Neuronal stem cell (in vitro differentiated cells): ENCODE measurements at regions not wholly inside any gene's neighbourhood (a gene's known extent, or its start where the extent isn't known, plus 50 kb on each side); places are given as distances from the start of the nearest gene placed in this dataset.

ENCODE experiments used
- DNase-seq: peaks from one replicate; pipeline ENCODE4 v3.0.0-alpha.2; 2013; ENCODE audit warnings: low spot score
- H2AFZ ChIP-seq: one replicate; pipeline ENCODE4 v1.6.1; 2013; ENCODE audit warnings: mild to moderate bottlenecking, low read length, inconsistent platforms
- H2AK5ac ChIP-seq: 2 replicates; pipeline ENCODE4 v1.6.1; 2013; ENCODE audit warnings: low read depth, mild to moderate bottlenecking, inconsistent platforms, low read length, moderate library complexity, mixed read lengths
- H2BK120ac ChIP-seq: 2 replicates; pipeline ENCODE4 v1.6.1; 2013; ENCODE audit warnings: low read depth, mild to moderate bottlenecking, inconsistent platforms, low read length, moderate library complexity, mixed read lengths
- H2BK12ac ChIP-seq: one replicate; pipeline ENCODE4 v1.6.1; 2013; ENCODE audit warnings: low read length, inconsistent platforms
- H2BK15ac ChIP-seq: 2 replicates; pipeline ENCODE4 v1.6.1; 2013; ENCODE audit warnings: mild to moderate bottlenecking, low read length, inconsistent platforms, mixed read lengths
- H2BK5ac ChIP-seq: one replicate; pipeline ENCODE4 v1.6.1; 2013; ENCODE audit warnings: inconsistent platforms, mild to moderate bottlenecking, low read length, moderate library complexity
- H3K14ac ChIP-seq: one replicate; pipeline ENCODE4 v1.6.1; 2013; ENCODE audit warnings: low read length, inconsistent platforms
- H3K18ac ChIP-seq: 2 replicates; pipeline ENCODE4 v1.6.1; 2013; ENCODE audit warnings: low read length, inconsistent platforms
- H3K23ac ChIP-seq: 2 replicates; pipeline ENCODE4 v1.6.1; 2013; ENCODE audit warnings: low read depth, mild to moderate bottlenecking, mixed read lengths, low read length, inconsistent platforms; ENCODE audit not compliant: poor library complexity
- H3K27ac ChIP-seq: replicated peaks from 3 replicates; pipeline ENCODE4 v1.5.1; 2013; ENCODE audit warnings: low read length, inconsistent platforms
- H3K27me3 ChIP-seq, 3 experiments: 2 replicates each; pipeline ENCODE4 v1.6.1; 2013; ENCODE audit warnings: low read length in 3 of 3, mild to moderate bottlenecking in 2 of 3, inconsistent platforms in 1 of 3, low read depth in 1 of 3, mixed read lengths in 1 of 3, moderate library complexity in 1 of 3; ENCODE audit not compliant: control insufficient read depth in 3 of 3, insufficient read depth in 3 of 3
- H3K36me3 ChIP-seq, 2 donors: replicated peaks in 1 of 2; 2 replicates each; pipeline ENCODE4 v1.6.1; 2013; ENCODE audit warnings: low read length in 2 of 2; ENCODE audit not compliant: control insufficient read depth in 2 of 2, insufficient read depth in 2 of 2
- H3K4ac ChIP-seq: 2 replicates; pipeline ENCODE4 v1.6.1; 2013; ENCODE audit warnings: inconsistent platforms, mild to moderate bottlenecking, low read length, moderate library complexity
- H3K4me1 ChIP-seq, 2 donors: 1 replicate in 1 of 2; 2 replicates in 1 of 2; pipeline ENCODE4 v1.6.1; 2013; ENCODE audit warnings: low read length in 2 of 2, low read depth in 1 of 2; ENCODE audit not compliant: control insufficient read depth in 2 of 2, insufficient read depth in 1 of 2
- H3K4me2 ChIP-seq: one replicate; pipeline ENCODE4 v1.6.1; 2013; ENCODE audit warnings: mild to moderate bottlenecking, low read length, inconsistent platforms; ENCODE audit not compliant: insufficient read depth, poor library complexity, severe bottlenecking
- H3K4me3 ChIP-seq, 2 donors: 2 replicates each; pipeline ENCODE4 v1.5.1; 2013; ENCODE audit warnings: low read length in 2 of 2, mild to moderate bottlenecking in 2 of 2, inconsistent platforms in 1 of 2, moderate library complexity in 1 of 2
- H3K79me1 ChIP-seq: one replicate; pipeline ENCODE4 v1.6.1; 2013; ENCODE audit warnings: low read depth, mild to moderate bottlenecking, inconsistent platforms, low read length, moderate library complexity
- H3K9ac ChIP-seq: one replicate; pipeline ENCODE4 v1.6.1; 2013; ENCODE audit warnings: mild to moderate bottlenecking, low read depth, low read length, inconsistent platforms; ENCODE audit not compliant: poor library complexity
- H3K9me3 ChIP-seq, 2 donors: replicated peaks in 1 of 2; 2 replicates each; pipeline versions ENCODE3 to v1.6.1; 2013; ENCODE audit warnings: low read length in 2 of 2, mild to moderate bottlenecking in 2 of 2, inconsistent platforms in 1 of 2, low read depth in 1 of 2, mixed read lengths in 1 of 2, moderate library complexity in 1 of 2; ENCODE audit not compliant: control insufficient read depth in 2 of 2, insufficient read depth in 1 of 2
- H4K8ac ChIP-seq: one replicate; pipeline ENCODE4 v1.6.1; 2013; ENCODE audit warnings: low read depth, mild to moderate bottlenecking, inconsistent platforms, low read length, moderate library complexity
- H4K91ac ChIP-seq: one replicate; pipeline ENCODE4 v1.6.1; 2013; ENCODE audit warnings: low read length, low read depth, mild to moderate bottlenecking, inconsistent platforms; ENCODE audit not compliant: poor library complexity
- WGBS, 2 donors: extraction: QIAGEN DNeasy Blood & Tissue Kit; methylation state at CpG; one replicate each; pipeline ENCODE4 v1.1.7; 2013; ENCODE audit warnings: missing lambda C conversion rate in 2 of 2, mixed read lengths in 1 of 2; ENCODE audit not compliant: insufficient read length in 2 of 2, insufficient replicate concordance in 1 of 2; ENCODE audit errors: extremely low coverage in 2 of 2; 5-methylcytosine and 5-hydroxymethylcytosine counted together

DNA sequence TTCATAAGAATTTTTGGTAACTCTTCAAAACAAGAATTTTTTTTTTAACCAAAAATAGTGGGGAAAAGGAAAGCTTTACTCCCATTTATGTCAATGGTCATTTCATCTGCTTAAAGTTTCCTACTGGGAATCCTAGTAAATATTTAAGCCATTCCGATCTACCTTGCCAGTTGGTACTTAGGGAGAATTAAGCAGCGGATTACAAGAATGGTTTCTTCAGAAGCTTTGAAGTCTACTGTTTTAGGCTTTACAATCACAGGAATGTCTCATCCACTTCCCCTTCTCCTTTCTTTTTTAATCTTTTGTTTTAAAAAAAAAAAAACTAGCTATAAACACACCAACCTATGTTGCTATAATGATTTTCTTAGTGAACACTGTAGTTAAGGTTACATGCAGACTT is 341.4 kb upstream of the ATP11B start:
- peak overlapping the region; percentile 77 for H2AFZ ChIP-seq
- no peaks in the 10 kb centered on the region for H3K27me3 ChIP-seq
- H3K4me3 ChIP-seq = no peak overlapping the region
- H3K4me2 ChIP-seq = no peak overlapping the region
- H3K23ac ChIP-seq = no peak overlapping the region
- no peak overlapping the region for H2AK5ac ChIP-seq
- H2BK5ac ChIP-seq = no peak overlapping the region
- H3K4me1 ChIP-seq = peaks cover 0 to 10% of the 10 kb centered on the region in 2 donors
- no peaks in the 10 kb centered on the region for H3K79me1 ChIP-seq
- DNase-seq = peak; percentile 15
- no peak overlapping the region for H3K9ac ChIP-seq
- no peak overlapping the region for H3K18ac ChIP-seq
- no peak overlapping the region for H4K8ac ChIP-seq
- H3K27ac ChIP-seq = no peak overlapping the region
- H2BK120ac ChIP-seq = no peak overlapping the region
- no peak overlapping the region for H3K14ac ChIP-seq
- no peak overlapping the region for H3K4ac ChIP-seq
- no CpG with 5 or more reads among the region's 2 CpGs for WGBS, 2 donors
- H2BK15ac ChIP-seq = no peak overlapping the region
- peaks cover 0 to 2% of the 10 kb centered on the region in 2 donors for H3K36me3 ChIP-seq
- no peak overlapping the region for H4K91ac ChIP-seq
- peaks cover 4 to 9% of the 10 kb centered on the region in 2 donors for H3K9me3 ChIP-seq
- no peak overlapping the region for H2BK12ac ChIP-seq

- Histone ChIP-seq H2BK15ac (no peak overlapping the region), H4K8ac (no peak overlapping the region), H3K23ac (no peak overlapping the region), H2BK120ac (no peak overlapping the region), H3K4ac (no peak overlapping the region), H3K27me3 (no peaks in the 10 kb centered on the region), H3K4me3 (no peak overlapping the region), H3K27ac (no peak overlapping the region), H3K9me3 (peaks cover 4 to 11% of the 10 kb centered on the region in 2 donors), H2AFZ (no peak overlapping the region), H4K91ac (no peak overlapping the region), H2AK5ac (no peak overlapping the region), H3K79me1 (no peaks in the 10 kb centered on the region), H3K18ac (no peak overlapping the region), H2BK12ac (no peak overlapping the region), H3K9ac (no peak overlapping the region), H3K14ac (no peak overlapping the region), H3K4me1 (peaks cover 0 to 9% of the 10 kb centered on the region in 2 donors), H2BK5ac (no peak overlapping the region), H3K36me3 (peaks cover 0 to 2% of the 10 kb centered on the region in 2 donors), H3K4me2 (no peak overlapping the region)
- WGBS, 2 donors = no CpG with 5 or more reads among the region's 3 CpGs
- no peak for DNase-seq
These were observed 338.3 kb upstream of the ATP11B start for GRCh38 chr3:182455011-182455410.

DNA sequence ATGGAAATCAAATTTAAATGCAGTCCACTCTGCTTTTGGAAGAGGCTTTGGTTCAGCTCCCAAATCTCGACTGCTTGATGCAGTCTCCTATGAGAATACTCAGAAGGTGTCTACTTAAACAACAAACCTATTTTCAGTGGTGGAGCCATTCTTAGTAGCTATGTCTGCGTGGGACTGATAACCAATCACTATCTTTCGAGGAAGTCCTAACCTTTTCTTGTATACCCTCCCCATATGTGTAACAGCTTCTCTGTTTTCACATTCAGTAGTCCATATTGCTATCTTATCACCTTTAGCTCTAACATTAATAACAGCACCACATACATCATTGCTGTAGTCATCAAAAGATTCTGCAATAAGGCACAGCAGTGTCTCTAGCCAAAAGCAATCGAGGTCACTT is 333.0 kb upstream of the ATP11B start:
- H4K91ac ChIP-seq = no peak overlapping the region
- no peak overlapping the region for H2BK15ac ChIP-seq
- H2AFZ ChIP-seq = peak overlapping the region; percentile 19
- H3K4ac ChIP-seq = no peak overlapping the region
- H3K4me2 ChIP-seq = no peak overlapping the region
- H4K8ac ChIP-seq = no peak overlapping the region
- no CpG with 5 or more reads among the region's 4 CpGs for WGBS, 2 donors
- H3K27ac ChIP-seq = no peak overlapping the region
- no peaks in the 10 kb centered on the region for H3K79me1 ChIP-seq
- H2BK12ac ChIP-seq = no peak overlapping the region
- no peak overlapping the region for H3K9ac ChIP-seq
- peaks cover 2 to 16% of the 10 kb centered on the region in 2 donors for H3K9me3 ChIP-seq
- H3K23ac ChIP-seq = no peak overlapping the region
- H2BK120ac ChIP-seq = no peak overlapping the region
- DNase-seq = no peak
- H3K27me3 ChIP-seq = no peaks in the 10 kb centered on the region
- H3K4me1 ChIP-seq = peaks cover 2 to 7% of the 10 kb centered on the region in 2 donors
- H3K4me3 ChIP-seq = no peak overlapping the region
- no peak overlapping the region for H2AK5ac ChIP-seq
- no peaks in the 10 kb centered on the region for H3K36me3 ChIP-seq
- no peak overlapping the region for H3K18ac ChIP-seq
- H2BK5ac ChIP-seq = no peak overlapping the region
- H3K14ac ChIP-seq = no peak overlapping the region

GRCh38 chr3:182462152-182462551 is 331.2 kb upstream of the ATP11B start:
- H3K27ac ChIP-seq = no peak overlapping the region
- H2BK12ac ChIP-seq = no peak overlapping the region
- H2AK5ac ChIP-seq = no peak overlapping the region
- H2BK120ac ChIP-seq = no peak overlapping the region
- no peak overlapping the region for H3K14ac ChIP-seq
- no peak overlapping the region for H3K4me3 ChIP-seq
- no peak overlapping the region for H2AFZ ChIP-seq
- no peak overlapping the region for H3K9ac ChIP-seq
- no peak overlapping the region for H2BK5ac ChIP-seq
- no peak overlapping the region for H4K8ac ChIP-seq
- peaks cover 4 to 9% of the 10 kb centered on the region in 2 donors for H3K4me1 ChIP-seq
- H4K91ac ChIP-seq = no peak overlapping the region
- no peak overlapping the region for H3K4ac ChIP-seq
- no peaks in the 10 kb centered on the region for H3K79me1 ChIP-seq
- H3K9me3 ChIP-seq = peaks cover 2 to 16% of the 10 kb centered on the region in 2 donors
- DNase-seq = no peak
- H3K36me3 ChIP-seq = no peaks in the 10 kb centered on the region
- no peak overlapping the region for H2BK15ac ChIP-seq
- no peak overlapping the region for H3K18ac ChIP-seq
- H3K23ac ChIP-seq = no peak overlapping the region
- H3K4me2 ChIP-seq = no peak overlapping the region
- H3K27me3 ChIP-seq = no peaks in the 10 kb centered on the region
